Left ventricle myocardium superior (tissue), 1 donor: ENCODE measurements at regions not wholly inside any gene's neighbourhood (a gene's known extent, or its start where the extent isn't known, plus 50 kb on each side); places are given as distances from the start of the nearest gene placed in this dataset.

Source experiments
- ATAC-seq: fragments of 200-7000 bp; cut with Tn5 transposase; one replicate; pipeline ENCODE4 v1.9.1; 2020; ENCODE audit warnings: mild to moderate bottlenecking, moderate library complexity
- DNase-seq: peaks from one replicate; pipeline ENCODE4 v3.0.0-alpha.2; 2020
- intact Hi-C: fragments of 100-400 bp; cut with micrococcal nuclease; formaldehyde crosslinking; loops from one replicate; pipeline ENCODE4 v1.11.0; 2022
- donor health status: DM: no; HTN: yes; CAD: no; lungs with severe emphysema.

DNA sequence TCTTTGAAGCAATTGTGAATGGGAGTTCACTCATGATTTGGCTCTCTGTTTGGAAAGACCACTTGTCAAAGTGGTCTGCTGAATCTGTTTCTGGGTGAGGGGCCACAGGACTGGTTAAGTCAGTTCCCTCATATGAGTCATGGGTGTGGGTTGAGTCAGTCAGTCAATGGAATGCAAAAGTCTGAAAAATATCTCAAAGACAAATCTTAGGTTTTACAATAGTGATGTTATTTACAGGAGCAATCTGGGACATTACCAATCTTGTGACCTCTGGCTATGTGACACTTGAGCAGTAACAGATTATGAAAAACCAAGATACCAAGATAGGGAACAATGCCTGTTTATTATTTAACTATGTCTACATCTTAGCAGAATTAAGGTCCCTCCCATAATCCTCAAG is 311.6 kb downstream of the AASDHPPT start:
- ATAC-seq (no peak), DNase-seq (no peak)
- intact Hi-C loops, result no loop called here

DNA sequence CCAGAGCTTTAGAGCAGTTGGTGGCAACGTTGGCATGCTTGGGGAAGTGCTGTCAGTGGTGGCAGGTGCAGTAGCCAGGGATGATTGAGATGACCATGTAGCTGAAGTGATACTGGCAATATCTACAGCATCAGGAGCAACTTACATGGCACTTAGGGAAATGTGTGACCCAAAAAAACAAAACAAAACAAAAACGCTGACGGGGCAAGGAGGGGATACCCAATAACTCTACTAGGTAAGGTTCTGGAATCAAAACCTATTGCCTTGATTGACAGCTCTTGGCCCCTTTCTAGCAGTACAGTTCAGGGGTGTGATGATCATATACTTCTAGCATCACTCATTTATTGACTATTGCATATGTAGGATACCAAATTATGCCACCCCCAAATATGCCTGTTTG is 312.6 kb downstream of the AASDHPPT start:
- intact Hi-C loops, result no loop called here
- no peak for ATAC-seq

DNA sequence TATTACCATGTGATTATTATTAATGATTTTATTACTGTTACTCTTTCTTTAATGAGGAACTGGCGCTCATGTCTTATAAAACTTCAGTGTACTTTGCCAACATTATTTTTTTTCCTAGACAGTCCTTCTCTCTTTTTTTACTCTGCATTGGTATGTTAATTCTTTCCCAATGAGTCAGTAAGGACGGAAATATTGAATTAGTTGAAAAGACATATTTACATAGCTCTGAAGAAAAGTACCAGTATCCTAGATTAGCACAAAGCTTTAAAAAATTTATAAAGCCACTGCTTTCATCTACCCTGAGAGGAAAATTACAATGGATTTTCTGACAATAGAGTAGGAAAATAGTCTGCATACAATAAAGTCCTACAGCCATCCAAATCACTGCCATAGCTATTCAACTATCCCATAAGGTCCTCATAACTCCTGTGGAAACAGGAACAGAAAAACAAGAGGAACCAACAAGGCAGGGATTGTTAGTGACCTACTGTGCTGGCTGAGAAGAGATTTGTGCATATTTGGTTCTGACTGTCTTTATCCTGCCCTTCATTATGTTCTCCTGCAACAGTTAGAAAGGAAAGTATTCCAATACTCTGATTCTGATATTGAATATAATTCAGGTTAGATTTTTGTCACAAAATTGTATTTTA is 314.4 kb downstream of the AASDHPPT start:
- ATAC-seq (no peak), DNase-seq (no peak)
- intact Hi-C loops, result no loop called here

More for the DNA sequence above, 312.6 kb downstream of the AASDHPPT start:
- no peak for DNase-seq

DNA sequence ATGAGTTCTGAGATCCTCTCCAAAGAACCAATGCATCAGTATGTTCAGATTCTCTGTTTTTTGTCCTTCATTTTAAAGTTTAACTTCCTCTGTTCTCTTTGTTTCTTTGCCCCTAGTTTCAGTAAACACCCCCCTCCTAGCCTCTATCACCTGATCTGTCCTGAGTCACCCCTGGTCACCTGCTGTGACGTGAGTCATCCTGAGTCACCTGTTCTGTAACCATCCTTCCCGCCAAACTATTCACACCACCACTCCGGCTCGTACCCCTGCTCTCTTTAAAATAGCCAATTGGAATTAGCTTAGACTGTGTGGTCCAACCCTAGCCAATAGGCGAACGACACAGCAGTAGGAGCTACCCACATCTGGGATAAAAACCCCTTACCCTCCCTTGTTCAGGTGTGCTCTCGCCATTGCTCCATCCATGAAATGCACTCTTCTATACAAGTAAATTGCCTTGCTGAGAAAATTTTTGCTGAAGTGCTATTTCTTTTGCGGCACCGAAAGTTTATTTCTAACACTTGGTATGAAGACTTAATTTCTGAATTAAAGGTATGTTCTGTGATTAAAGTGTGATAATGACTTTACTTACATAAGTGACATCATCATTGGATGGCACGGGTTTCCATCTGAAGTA is 318.4 kb downstream of the AASDHPPT start:
- DNase-seq, result no peak
- intact Hi-C loops, result no loop called here
- no peak for ATAC-seq

DNA sequence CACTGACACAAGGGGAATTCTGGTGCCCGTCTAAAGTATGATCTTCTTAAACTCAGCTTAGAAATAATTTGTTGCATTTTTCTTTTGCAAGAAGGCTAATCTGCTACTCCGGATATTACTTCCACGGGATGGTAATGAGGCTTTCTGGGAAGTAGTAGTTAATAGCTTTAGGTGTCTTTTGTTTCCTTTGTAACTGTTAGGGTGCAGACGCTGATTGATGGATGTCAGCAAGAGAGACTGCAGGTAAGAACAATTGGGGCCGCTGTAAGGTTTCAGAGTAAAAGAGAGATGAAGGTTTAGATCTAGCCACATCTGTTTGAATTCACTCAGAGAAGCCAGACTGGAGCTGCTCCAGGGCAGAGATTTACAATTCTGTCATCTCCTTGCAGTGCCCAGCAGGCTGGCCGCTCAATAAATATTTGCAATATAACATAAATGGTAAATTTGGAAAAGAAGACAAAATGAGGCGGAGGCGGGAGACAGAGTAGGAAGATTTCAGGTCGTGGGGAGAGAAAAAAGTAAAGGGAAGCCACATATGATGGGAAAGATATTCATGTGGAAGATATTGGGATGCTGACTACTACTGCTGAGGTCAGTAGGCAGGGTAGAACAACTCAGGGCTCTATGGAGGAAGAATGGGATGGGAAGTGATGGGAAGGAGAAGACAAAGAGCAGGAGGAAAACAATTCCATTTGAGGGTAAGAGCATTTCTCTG is 320.5 kb downstream of the AASDHPPT start:
- intact Hi-C loops, result no loop called here
- DNase-seq, result no peak
- no peak for ATAC-seq

DNA sequence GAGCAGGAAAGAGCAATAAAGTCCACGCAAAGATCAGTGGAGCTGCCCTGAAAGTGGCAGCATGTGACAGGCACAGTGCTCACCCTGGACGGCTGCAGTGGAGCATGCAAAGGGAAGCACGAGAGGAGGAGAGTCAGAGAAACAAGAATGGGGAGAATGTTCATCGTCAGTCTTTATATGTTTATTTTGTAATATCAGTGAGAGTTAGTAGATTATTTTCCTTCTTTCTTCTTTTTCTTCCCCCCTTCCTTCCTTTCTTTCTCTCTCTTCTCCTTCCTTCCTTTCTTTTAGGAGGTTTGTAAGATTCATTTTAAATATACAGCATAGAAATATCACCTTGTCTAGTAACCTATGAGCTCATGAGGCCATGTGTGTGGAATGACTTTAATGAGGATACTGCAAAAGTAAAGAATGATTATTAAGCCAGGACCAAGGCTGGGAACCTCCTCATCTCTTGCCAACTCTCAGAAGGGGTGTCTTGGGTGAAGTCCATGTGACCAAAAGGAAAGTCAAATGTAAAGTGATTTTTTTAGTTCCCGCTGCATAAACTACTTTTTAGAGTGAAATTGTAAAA is 321.1 kb downstream of the AASDHPPT start:
- ATAC-seq, result no peak
- intact Hi-C loops, result no loop called here
- DNase-seq, result no peak

DNA sequence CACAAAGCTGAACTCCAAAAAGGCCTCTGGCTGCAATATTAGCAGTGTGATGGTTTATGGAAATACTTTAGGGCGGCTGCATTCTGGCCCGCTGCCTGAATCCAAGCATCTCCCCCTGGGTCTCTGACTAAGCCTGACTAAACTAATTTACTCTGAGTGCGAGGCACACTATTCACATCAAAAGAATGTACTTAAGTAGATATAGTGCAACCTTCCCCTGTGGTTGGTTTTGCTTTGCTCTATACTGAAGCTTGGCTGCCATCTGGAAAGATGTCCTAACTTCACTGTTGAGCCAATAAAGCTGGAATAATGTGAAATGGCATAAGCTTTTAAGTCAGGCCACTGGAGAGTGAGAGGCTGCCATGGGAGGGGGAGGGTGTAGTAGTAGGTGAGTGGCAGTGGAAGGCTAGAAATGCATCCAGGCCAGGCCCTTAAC is 321.6 kb downstream of the AASDHPPT start:
- intact Hi-C loops, result no loop called here
- peak; percentile 29 for DNase-seq
- peak; percentile 21 for ATAC-seq

DNA sequence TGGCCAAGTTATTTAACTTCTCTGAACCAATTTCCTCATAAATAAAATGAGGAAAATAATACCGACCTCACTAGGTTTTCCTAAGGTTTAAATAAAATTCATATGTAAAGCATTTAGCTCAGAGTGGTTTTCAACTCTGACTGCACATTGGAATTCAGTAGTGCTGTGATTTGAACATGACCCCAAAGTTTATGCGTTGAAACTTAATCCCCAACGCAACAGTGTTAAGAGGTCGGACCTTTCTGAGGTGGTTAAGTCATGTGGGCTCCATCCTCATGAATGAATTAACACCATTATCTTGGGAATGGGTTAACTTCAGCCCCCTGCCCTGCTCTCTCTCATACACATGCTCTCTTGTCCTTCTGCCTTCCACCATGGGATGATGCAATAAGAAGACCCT is 322.2 kb downstream of the AASDHPPT start:
- intact Hi-C loops, result no loop called here
- DNase-seq, result no peak
- ATAC-seq, result no peak

DNA sequence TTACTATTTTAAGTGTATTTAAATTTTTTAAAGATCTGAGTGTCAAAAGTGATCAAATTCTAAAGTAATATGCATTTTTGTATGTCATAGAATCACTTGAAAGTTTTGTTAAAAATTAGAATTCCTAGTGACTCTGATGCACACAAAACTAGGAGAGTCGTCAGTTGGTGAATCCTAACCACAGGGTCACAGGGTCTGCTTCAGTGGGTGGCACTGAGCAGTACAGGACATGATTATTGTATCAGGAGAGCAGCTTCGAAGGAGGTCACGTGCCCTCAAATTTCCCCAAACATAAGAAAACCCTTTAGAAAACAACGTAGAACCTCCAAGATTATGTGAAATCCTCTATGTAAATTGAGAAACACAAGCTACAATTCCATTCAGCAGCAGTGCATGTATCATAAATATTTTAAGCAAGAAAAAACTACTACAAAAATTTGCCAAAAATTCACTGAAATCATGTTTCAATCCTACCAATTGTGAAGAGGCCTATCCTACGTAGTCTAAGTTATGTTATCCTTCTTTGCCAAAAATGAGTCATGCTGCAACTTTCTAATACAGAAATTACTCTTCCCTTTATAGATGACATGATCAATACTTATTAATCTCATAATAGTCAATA is 323.6 kb downstream of the AASDHPPT start:
- no peak for ATAC-seq
- intact Hi-C loops, result no loop called here

DNA sequence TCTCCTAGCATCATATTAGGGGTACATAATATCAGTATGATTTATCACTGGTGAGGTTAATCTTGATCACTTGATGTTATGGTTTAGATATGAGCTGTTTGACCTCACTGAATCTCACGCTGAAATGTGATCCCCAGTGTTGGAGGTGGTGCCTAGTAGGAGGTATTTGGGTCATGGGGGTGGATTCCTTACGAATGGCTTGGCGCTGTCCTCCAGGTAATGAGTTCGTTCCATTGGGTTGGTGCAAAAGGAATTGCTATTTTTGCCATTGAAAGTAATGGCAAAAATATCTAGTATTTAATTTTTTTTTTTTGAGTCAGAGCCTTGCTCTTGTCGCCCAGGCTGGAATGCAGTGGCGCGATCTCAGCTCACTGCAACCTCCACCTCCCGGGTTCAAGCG is 326.3 kb downstream of the AASDHPPT start:
- DNase-seq, result no peak
- ATAC-seq, result no peak
- intact Hi-C loops, result no loop called here

More for the DNA sequence above, 323.6 kb downstream of the AASDHPPT start:
- no peak for DNase-seq

DNA sequence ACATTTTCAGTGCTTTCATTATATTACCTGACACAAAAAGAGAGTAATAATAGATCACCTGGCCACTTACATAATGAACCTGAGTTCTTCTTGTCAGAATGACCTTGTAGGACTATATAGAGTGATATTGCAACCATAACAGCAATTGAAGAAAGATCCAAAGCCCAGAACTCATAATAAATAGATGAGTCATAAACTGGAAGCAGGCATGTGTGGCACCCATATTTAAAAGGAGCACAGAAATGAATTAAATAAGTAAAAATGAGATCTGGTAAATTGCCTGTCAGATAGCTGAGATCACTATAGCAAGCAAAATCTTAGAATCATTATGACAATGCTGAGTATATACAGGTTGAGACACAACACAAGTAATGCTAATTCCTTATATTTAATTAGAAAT is 331.8 kb downstream of the AASDHPPT start:
- intact Hi-C loops, result no loop called here
- DNase-seq, result no peak
- no peak for ATAC-seq

DNA sequence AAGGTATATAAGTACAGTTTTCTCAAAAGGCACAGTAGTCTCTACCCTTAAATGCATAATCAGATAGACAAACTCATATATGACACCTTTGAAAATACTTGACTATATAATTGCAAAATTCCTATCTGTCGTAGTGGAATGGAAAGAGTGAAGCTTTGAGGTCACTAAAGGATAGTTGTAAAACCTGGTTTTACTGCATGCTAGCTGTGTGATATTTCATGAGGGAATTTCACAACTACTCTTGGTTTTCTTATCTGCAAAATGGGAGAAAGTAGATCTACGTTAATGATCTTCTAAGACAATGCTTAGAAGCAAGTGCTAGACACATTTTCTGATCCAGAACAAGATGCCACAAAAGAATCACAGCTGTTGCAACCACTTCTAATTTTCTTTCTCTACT is 332.2 kb downstream of the AASDHPPT start:
- ATAC-seq (no peak), DNase-seq (no peak)
- intact Hi-C loops, result loop anchor here (10.0 kb wide), 1 partner anchor 65 kb away; no protein-coding TSS in a partner anchor

DNA sequence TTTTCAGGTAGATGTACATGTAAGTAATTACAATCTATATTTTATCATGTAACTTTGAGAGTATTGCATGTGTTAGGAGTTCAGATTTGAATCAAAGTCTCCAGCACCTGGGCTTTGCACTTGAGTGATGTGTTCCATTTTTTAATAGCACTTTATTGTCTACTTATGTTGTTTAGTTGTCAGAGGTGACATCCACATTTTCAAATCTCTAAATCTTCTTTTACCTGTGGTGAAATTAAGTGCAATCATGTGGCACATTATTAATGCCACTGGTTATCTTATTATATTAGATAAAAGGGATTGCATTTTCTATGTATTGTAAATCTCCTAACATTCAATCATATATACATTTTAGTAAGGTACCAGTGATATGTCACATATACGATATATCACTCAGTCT is 333.4 kb downstream of the AASDHPPT start:
- ATAC-seq, result no peak
- intact Hi-C loops, result loop anchor here (10.0 kb wide), 1 partner anchor 64 kb away; no protein-coding TSS in a partner anchor

DNA sequence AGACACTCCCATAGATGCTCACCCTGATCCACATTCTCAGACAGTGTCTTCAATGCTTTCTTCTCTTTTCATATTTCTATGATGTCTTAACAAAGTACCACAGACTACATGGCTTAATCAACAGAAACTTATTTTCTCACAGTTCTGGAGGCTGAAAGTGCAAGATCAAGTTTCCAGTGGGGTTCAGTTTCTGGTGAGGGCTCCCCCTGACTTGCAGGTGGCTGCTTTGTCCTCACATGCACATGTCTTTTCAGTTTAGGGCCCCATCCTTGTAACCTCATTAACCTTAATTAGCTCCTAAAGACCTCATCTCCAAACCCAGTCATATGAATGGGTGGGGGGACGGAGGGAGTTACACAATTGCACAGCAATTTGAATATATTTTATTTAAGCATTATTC is 335.8 kb downstream of the AASDHPPT start:
- no peak for ATAC-seq
- intact Hi-C loops, result loop anchor here (10.0 kb wide), 1 partner anchor 62 kb away; no protein-coding TSS in a partner anchor
- no peak for DNase-seq

More for the DNA sequence above, 333.4 kb downstream of the AASDHPPT start:
- no peak for DNase-seq

DNA sequence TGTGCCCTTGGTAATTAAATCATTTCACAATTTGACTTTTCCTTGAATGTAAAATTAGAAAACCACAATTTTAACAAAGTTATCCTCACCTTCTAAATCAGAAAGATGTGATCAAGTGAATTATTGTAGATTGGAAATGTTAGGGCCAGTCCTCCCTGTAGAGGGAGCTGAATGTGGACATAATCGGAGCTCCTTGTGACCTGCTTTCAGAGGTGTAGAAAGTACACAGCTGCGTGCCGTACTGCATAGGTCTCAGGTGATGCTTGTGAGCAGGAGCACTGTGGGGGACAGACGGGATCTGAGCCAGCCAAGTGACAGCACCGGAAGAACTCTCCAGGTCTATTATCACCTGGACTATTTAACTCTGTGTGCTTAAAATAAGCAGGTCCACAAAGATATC is 338.0 kb downstream of the AASDHPPT start:
- intact Hi-C loops, result loop anchor here (10.0 kb wide), 1 partner anchor 59 kb away; no protein-coding TSS in a partner anchor
- ATAC-seq, result no peak
- DNase-seq, result no peak

DNA sequence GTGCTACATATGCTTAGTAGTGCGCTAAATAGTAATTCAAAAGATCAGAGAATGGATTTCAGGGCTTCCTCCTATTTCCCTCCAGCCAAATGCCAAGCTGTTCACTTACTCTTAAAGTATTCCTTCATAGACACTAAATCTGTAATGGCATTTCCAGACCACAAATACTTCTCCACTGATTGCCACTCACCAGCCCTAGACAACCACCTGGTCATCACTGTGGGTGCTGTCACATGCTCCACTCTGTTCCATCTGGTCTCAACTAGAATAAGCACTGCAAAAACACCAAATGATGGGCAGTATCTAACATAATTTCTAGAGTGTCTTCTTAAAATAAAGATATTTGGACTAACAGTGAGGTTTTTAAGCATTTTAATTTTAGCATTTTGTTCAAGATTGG is 341.3 kb downstream of the AASDHPPT start:
- DNase-seq (no peak), ATAC-seq (no peak)
- intact Hi-C loops, result loop anchor here (10.0 kb wide), 1 partner anchor 56 kb away; no protein-coding TSS in a partner anchor

DNA sequence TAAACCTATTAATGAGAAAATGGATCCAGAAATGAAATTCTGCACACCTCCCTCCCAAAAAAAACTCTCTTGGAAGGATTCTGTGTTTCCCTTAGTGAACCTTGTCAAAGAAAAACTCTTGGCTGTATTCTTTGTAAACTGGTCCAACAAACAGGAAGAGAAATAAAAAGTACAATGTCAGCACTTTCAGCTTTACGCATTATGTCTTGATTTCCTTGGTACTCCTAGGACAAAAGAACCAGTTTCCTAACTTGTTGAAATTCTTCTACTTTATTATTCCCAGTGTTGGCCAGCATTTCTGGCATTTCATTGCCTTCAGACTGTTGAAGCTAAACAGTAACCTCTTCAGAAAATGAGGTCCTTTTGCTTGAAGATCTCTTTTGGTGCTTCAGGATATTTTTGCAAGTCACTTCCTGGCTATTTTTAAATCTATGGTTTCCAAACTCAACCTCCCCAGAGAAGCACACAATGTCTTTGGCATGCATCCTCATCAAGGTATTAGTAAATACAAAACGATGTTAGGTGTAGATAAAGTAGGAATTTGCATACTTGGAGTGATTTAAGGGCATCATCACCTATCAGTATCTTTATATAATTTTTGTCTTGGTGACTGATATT is 342.7 kb downstream of the AASDHPPT start:
- DNase-seq (no peak), ATAC-seq (no peak)
- intact Hi-C loops, result no loop called here

DNA sequence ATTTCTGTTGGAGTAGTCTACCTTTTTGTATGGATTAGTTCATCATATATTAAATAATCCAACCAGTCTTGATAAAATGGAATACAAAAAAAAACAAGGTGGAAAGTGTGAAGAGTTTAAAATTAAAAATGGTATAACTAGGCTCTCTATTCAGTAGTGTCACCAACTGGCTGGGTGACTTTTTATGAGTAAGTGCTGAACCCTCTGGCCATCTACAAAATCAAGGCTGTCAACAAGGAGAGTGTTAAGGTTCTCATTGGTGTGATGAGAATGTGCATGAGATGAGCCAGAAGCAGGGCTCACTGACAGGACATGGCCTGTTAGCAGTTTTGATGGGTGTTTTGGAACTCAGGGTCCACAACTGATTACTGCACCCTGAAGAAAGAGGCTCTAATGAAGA is 343.2 kb downstream of the AASDHPPT start:
- no peak for DNase-seq
- intact Hi-C loops, result no loop called here
- no peak for ATAC-seq

DNA sequence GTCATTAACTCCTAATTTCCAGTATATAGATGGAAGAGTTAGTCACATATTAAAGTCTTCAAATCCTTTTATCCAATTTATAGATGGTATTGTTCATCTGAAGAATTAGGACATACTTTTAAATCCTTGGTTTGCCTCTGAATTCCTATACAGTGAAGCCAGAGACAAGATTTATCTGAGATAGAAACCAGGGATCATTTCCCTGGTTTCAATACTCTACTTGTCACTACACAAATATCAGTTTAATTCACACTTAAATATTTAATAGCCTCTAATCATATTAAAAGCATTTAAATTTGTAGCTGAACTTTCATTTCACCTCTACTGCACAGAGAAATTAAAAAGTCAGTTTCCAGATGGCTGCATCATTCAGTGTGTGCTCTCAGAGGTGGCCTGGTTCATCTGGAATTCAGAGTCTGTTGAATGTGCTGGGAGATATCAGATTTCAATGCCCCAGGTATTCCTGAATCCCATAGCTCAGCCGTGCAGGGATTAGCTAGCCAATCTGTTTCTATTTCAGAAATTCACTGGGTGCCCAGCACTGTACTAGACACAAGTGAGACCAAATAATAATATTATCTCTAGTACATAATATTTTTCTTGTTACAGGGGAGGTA is 344.3 kb downstream of the AASDHPPT start:
- no peak for DNase-seq
- intact Hi-C loops, result no loop called here
- ATAC-seq, result no peak
